ENCODE measurements at regions not wholly inside any gene's neighbourhood (a gene's known extent, or its start where the extent isn't known, plus 50 kb on each side); places are given as distances from the start of the nearest gene placed in this dataset.

DNA sequence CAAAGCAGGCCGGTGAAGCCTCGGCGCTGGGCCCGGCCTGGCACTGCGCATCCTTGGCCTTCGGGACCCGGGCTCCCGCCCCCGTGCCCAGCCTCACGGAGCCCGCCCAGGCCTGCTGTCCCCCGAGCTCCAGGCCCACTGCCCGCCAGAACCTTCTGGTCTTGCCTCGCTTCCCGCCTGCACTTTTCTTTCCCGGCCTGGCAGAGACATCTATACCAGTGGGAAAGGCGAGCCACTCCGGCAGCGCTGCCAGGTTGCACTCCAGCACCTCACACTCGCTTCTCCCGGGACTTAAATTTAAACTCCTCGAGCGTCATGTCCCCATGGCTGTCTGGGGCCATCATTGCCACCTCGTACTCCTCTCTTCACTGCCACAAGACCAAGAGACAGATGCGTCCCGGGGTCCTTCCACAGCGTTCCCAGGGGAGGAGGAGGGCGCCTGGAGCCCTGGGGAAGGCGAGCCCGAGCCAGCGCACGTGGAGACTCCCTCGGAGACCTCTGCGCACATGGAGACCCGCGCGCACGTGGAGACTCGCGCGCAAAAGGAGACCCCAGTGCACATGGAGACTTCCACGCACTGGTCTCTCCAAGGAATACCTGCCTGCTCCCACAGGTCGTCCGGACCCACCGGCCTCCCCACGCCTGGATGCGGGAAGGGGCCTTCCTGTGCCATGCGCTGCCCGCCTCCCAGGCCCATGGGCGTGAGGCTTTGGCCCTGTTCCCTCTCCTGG lies 253.1 kb upstream of the SALL3 start:
- H3K36me3 ChIP-seq, result no peaks in the 10 kb centered on the region
- H3K27ac ChIP-seq, result no peak overlapping the region
- no peaks in the 10 kb centered on the region for H3K9me3 ChIP-seq
- intact Hi-C loops (cut with DNase I; ENCODE audit: low total_unique reads), result no loop called here
- H3K4me3 ChIP-seq, result no peak overlapping the region
- H3K27me3 ChIP-seq (replicated peaks in 1 of 7), result peaks cover 0 to 39% (median 5%) of the 10 kb centered on the region in 7 donors
- DNase-seq, result peak; percentile 58
- TF ChIP-seq POLR2AphosphoS5 (IDR thresholded peaks at IDR 0.05) (no peak), POLR2A (IDR thresholded peaks at IDR 0.05) (no peak)
- TF ChIP-seq, protein P1, sequence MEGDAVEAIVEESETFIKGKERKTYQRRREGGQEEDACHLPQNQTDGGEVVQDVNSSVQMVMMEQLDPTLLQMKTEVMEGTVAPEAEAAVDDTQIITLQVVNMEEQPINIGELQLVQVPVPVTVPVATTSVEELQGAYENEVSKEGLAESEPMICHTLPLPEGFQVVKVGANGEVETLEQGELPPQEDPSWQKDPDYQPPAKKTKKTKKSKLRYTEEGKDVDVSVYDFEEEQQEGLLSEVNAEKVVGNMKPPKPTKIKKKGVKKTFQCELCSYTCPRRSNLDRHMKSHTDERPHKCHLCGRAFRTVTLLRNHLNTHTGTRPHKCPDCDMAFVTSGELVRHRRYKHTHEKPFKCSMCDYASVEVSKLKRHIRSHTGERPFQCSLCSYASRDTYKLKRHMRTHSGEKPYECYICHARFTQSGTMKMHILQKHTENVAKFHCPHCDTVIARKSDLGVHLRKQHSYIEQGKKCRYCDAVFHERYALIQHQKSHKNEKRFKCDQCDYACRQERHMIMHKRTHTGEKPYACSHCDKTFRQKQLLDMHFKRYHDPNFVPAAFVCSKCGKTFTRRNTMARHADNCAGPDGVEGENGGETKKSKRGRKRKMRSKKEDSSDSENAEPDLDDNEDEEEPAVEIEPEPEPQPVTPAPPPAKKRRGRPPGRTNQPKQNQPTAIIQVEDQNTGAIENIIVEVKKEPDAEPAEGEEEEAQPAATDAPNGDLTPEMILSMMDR (IDR thresholded peaks at IDR 0.05 in 8 of 11, conservative IDR thresholded peaks at IDR 0.05 in 3 of 11), result no peak
- H3K4me1 ChIP-seq, result no peaks in the 10 kb centered on the region
- WGBS, 5 donors, result 90 to 94% (median 92%) methylated on average over 48 to 50 of the region's 50 CpGs

GRCh38 chr18:78727057-78727739 lies 252.4 kb upstream of the SALL3 start:
- TF ChIP-seq POLR2AphosphoS5 (IDR thresholded peaks at IDR 0.05), result no peak
- TF ChIP-seq, protein P1 (IDR thresholded peaks at IDR 0.05 in 8 of 11, conservative IDR thresholded peaks at IDR 0.05 in 3 of 11), result no peak
- no peak for TF ChIP-seq POLR2A (IDR thresholded peaks at IDR 0.05)
- 89 to 95% (median 93%) methylated on average over 22 to 25 of the region's 25 CpGs for WGBS, 5 donors
- H3K27me3 ChIP-seq (replicated peaks in 1 of 7), result peaks cover 0 to 38% (median 5%) of the 10 kb centered on the region in 7 donors
- no peak overlapping the region for H3K4me3 ChIP-seq
- DNase-seq, result peak; percentile 61
- no peak overlapping the region for H3K27ac ChIP-seq
- H3K9me3 ChIP-seq, result no peaks in the 10 kb centered on the region
- intact Hi-C loops (cut with DNase I; ENCODE audit: low total_unique reads), result no loop called here
- no peaks in the 10 kb centered on the region for H3K36me3 ChIP-seq
- H3K4me1 ChIP-seq, result no peaks in the 10 kb centered on the region

- H3K36me3 ChIP-seq, result no peaks in the 10 kb centered on the region
- DNase-seq, result peak; percentile 61
- H3K27me3 ChIP-seq (replicated peaks in 1 of 7), result peaks cover 0 to 38% (median 2%) of the 10 kb centered on the region in 7 donors
- H3K4me1 ChIP-seq, result no peaks in the 10 kb centered on the region
- no peak overlapping the region for H3K27ac ChIP-seq
- no peaks in the 10 kb centered on the region for H3K9me3 ChIP-seq
- whole genome bisulfite sequencing, 5 donors, result 84 to 87% (median 86%) methylated on average over 16 to 22 of the region's 22 CpGs
- TF ChIP-seq, protein P1 (IDR thresholded peaks at IDR 0.05 in 8 of 11, conservative IDR thresholded peaks at IDR 0.05 in 3 of 11), result no peak
- no peak for TF ChIP-seq POLR2AphosphoS5 (IDR thresholded peaks at IDR 0.05)
- H3K4me3 ChIP-seq, result no peak overlapping the region
- intact Hi-C loops (cut with DNase I; ENCODE audit: low total_unique reads), result no loop called here
Measured at GRCh38 chr18:78727877-78728783, 251.5 kb upstream of the SALL3 start.

All from spleen (tissue), 11 donors.